AG04449 (cell line): ENCODE measurements at regions not wholly inside any gene's neighbourhood (a gene's known extent, or its start where the extent isn't known, plus 50 kb on each side); places are given as distances from the start of the nearest gene placed in this dataset.

Source experiments
- CTCF ChIA-PET: fragments of 350-600 bp; formaldehyde crosslinking; extraction: SDS; loops from one replicate; lab custom pipeline; 2021; ENCODE audit warnings: antibody characterized with exemption; lab: Yijun Ruan, JAX
- POLR2A ChIA-PET: fragments of 400-600, 350-600 bp; formaldehyde crosslinking; extraction: SDS; loops from one replicate; lab custom pipeline; 2020; ENCODE audit warnings: antibody characterized with exemption, inconsistent platforms; lab: Yijun Ruan, JAX
- DNase-seq: peaks from one replicate; pipeline ENCODE4 v3.0.0-alpha.2; 2010; ENCODE audit warnings: low read depth, low spot score
- H3K4me3 ChIP-seq: 2 replicates; pipeline ENCODE4 v1.5.1; 2011; ENCODE audit warnings: low read depth, mild to moderate bottlenecking, control low read depth, low read length
- CTCF ChIP-seq: IDR thresholded peaks from one replicate; pipeline ENCODE4 v1.5.1; 2011; ENCODE audit warnings: mild to moderate bottlenecking, moderate library complexity, low read length, control low read depth, inconsistent platforms; ENCODE audit not compliant: insufficient read depth; ENCODE audit errors: missing control alignments

- no peak for TF ChIP-seq CTCF
- no peak overlapping the region for H3K4me3 ChIP-seq
- CTCF ChIA-PET: interaction anchor here (1.1 kb wide), 1 partner anchor 109 kb away, joined by 3 read pairs; no protein-coding TSS in a partner anchor
- DNase-seq: no peak
- POLR2A ChIA-PET: interaction anchor here (0.6 kb wide), 1 partner anchor 71 kb away, joined by 3 read pairs; no protein-coding TSS in a partner anchor
Observed at GRCh38 chr3:38890426-38890825, 74.4 kb upstream of the SCN10A start.

GRCh38 chr3:38878646-38879045, 62.6 kb upstream of the SCN10A start:
- DNase-seq: no peak
- H3K4me3 ChIP-seq: no peak overlapping the region
- no peak for TF ChIP-seq CTCF
- POLR2A ChIA-PET: no interaction called here
- CTCF ChIA-PET: interaction anchor here (0.7 kb wide), 1 partner anchor 82 kb away, joined by 3 read pairs; no protein-coding TSS in a partner anchor
